ENCODE measurements at regions not wholly inside any gene's neighbourhood (a gene's known extent, or its start where the extent isn't known, plus 50 kb on each side); places are given as distances from the start of the nearest gene placed in this dataset.

DNA sequence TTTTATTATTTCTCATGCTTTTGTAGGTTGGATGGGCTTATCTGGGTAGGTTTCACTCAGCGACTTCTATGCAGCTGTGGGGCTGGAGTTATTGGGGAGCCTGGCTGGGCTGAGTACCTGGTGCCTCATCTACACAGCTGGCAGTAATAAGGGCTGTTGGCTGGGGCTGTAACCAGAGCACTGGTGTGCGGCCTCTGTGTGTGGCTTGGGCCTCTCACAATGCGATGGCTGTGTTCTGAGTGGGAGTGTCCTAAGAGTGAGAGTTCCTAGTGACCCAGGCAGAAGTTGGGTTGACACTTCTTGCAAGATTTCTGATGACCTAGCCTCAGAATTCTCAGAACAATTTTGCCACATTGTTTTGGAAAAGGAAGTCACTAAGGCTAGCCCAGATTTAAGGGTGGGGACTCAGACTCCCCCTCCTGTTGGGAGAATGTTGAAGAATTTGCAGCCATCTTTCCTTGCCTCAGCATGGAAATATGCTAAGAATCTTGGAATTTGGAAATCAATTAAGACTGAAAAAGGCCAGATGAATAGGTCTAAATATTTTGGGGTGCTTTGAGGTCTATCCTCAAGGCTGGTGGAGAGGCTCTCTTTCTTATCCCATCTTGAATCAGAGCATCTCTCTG, 158.8 kb downstream of the SCP2D1 start:
- ATAC-seq (replicated peaks in 1 of 4): no peak
- H3K27ac Mint-ChIP-seq: no peak overlapping the region
- CTCF ChIA-PET: no interaction called here
- peaks cover 0 to 2% (median 0%) of the 10 kb centered on the region in 3 donors for H3K9me3 Mint-ChIP-seq
- Histone ChIP-seq H3K36me3 (ENCODE audit: control insufficient read depth in 2 of 2, extremely low read depth in 1 of 2, insufficient read depth in 1 of 2, low read length in 1 of 2) (no peaks in the 10 kb centered on the region), H3K4me1 (ENCODE audit: control insufficient read depth in 1 of 2, extremely low read depth in 1 of 2, insufficient read depth in 2 of 2, low read length in 2 of 2) (no peaks in the 10 kb centered on the region), H3K9me3 (no peaks in the 10 kb centered on the region), H3K4me3 (ENCODE audit: control insufficient read depth in 1 of 2, extremely low read depth in 1 of 2, low read length in 1 of 2) (no peak overlapping the region), H3K27me3 (replicated peaks in 1 of 2; ENCODE audit: control insufficient read depth in 2 of 2, extremely low read depth in 1 of 2, insufficient read depth in 2 of 2, low read length in 1 of 2) (no peaks in the 10 kb centered on the region), H3K27ac (ENCODE audit: low read length) (no peak overlapping the region)
- DNase-seq: no peak
- H3K36me3 Mint-ChIP-seq: no peaks in the 10 kb centered on the region
- no peaks in the 10 kb centered on the region for H3K4me1 Mint-ChIP-seq
- POLR2A ChIA-PET: no interaction called here
- no peak overlapping the region for H3K4me3 Mint-ChIP-seq
- H3K27me3 Mint-ChIP-seq: peaks cover 0 to 2% of the 10 kb centered on the region in 2 donors
- WGBS (ENCODE audit: insufficient coverage): 90% methylated on average over 3 of the region's 3 CpGs

DNA sequence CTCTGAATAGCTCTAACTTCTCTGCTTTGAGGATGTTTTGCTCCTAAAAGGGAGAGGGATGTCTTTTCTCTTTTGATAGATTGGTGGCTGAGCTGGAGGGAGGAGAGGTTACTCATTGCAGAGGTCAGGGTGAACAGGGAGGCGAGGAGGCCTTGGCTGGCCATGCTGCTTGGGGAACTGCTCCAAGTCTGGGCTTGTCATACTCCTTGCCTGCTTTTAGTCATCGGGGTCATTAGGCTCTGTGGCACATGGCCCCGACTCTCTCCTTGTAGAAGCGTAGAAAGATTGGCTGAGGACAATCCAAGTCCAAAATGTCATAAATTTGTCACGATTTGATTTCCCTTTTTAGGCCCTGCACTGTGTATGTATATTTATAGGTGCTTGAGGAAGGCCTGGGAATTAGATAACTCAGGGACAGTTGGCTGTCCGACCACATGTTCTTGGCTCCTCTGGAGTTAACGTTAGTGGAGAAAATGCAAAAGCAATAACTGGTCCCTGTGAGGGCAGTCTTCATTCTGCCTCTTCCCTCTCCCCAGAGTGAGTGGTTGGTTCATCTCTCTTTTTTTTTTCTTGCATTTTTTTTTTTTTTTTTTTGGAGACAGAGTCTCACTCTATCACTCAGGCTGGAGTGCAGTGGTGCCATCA, 160.1 kb downstream of the SCP2D1 start:
- ChIA-PET POLR2A (no interaction called here), CTCF (no interaction called here)
- Histone ChIP-seq H3K9me3 (no peaks in the 10 kb centered on the region), H3K36me3 (ENCODE audit: control insufficient read depth in 2 of 2, extremely low read depth in 1 of 2, insufficient read depth in 1 of 2, low read length in 1 of 2) (no peaks in the 10 kb centered on the region), H3K4me3 (ENCODE audit: control insufficient read depth in 1 of 2, extremely low read depth in 1 of 2, low read length in 1 of 2) (no peak overlapping the region), H3K4me1 (ENCODE audit: control insufficient read depth in 1 of 2, extremely low read depth in 1 of 2, insufficient read depth in 2 of 2, low read length in 2 of 2) (no peaks in the 10 kb centered on the region), H3K27me3 (replicated peaks in 1 of 2; ENCODE audit: control insufficient read depth in 2 of 2, extremely low read depth in 1 of 2, insufficient read depth in 2 of 2, low read length in 1 of 2) (no peaks in the 10 kb centered on the region), H3K27ac (ENCODE audit: low read length) (no peak overlapping the region)
- no peaks in the 10 kb centered on the region for H3K36me3 Mint-ChIP-seq
- DNase-seq: no peak
- H3K4me3 Mint-ChIP-seq: no peak overlapping the region
- peaks cover 0 to 2% of the 10 kb centered on the region in 2 donors for H3K27me3 Mint-ChIP-seq
- WGBS (ENCODE audit: insufficient coverage): 52% methylated on average over 2 of the region's 7 CpGs
- no peaks in the 10 kb centered on the region for H3K4me1 Mint-ChIP-seq
- H3K9me3 Mint-ChIP-seq: no peaks in the 10 kb centered on the region
- ATAC-seq (replicated peaks in 1 of 4): no peak
- H3K27ac Mint-ChIP-seq: no peak overlapping the region

GRCh38 chr20:18974660-18975059, 161.1 kb downstream of the SCP2D1 start:
- no peaks in the 10 kb centered on the region for H3K9me3 Mint-ChIP-seq
- 40% methylated on average over 1 of the region's 1 CpG for WGBS (ENCODE audit: insufficient coverage)

DNA sequence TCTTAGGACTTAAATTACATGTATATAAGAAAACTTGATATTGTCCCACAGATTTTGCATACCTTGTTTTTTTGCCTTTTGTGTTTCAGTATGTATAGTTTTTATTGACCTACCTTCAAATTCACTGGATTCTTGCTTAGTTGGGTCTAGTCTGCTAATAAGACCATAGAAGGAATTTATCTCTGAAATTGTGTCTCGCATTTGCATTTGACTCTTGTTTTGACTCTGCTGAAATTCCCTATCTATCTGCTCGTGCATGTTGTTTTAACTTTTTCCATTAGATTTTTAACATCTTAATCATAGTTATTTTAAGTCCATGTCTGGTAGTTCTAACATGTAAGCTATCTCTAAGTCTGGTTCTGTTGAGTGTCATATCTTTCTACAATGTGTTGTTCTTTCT, 163.9 kb downstream of the SCP2D1 start:
- no peaks in the 10 kb centered on the region for H3K36me3 Mint-ChIP-seq
- H3K9me3 Mint-ChIP-seq: no peaks in the 10 kb centered on the region
- H3K27ac Mint-ChIP-seq: no peak overlapping the region
- ChIA-PET CTCF (no interaction called here), POLR2A (no interaction called here)
- DNase-seq: no peak
- H3K4me3 Mint-ChIP-seq: no peak overlapping the region
- no peaks in the 10 kb centered on the region for H3K36me3 ChIP-seq (ENCODE audit: control insufficient read depth in 2 of 2, extremely low read depth in 1 of 2, insufficient read depth in 1 of 2, low read length in 1 of 2)
- no peak overlapping the region for H3K27ac ChIP-seq (ENCODE audit: low read length)
- H3K4me3 ChIP-seq (ENCODE audit: control insufficient read depth in 1 of 2, extremely low read depth in 1 of 2, low read length in 1 of 2): no peak overlapping the region
- no peaks in the 10 kb centered on the region for H3K4me1 ChIP-seq (ENCODE audit: control insufficient read depth in 1 of 2, extremely low read depth in 1 of 2, insufficient read depth in 2 of 2, low read length in 2 of 2)
- no peaks in the 10 kb centered on the region for H3K9me3 ChIP-seq
- peaks cover 0 to 4% of the 10 kb centered on the region in 2 experiments for H3K27me3 ChIP-seq (replicated peaks in 1 of 2; ENCODE audit: control insufficient read depth in 2 of 2, extremely low read depth in 1 of 2, insufficient read depth in 2 of 2, low read length in 1 of 2)
- no CpG with 5 or more reads among the region's 2 CpGs for WGBS (ENCODE audit: insufficient coverage)
- no peak for ATAC-seq (replicated peaks in 1 of 4)
- H3K4me1 Mint-ChIP-seq: no peaks in the 10 kb centered on the region
- H3K27me3 Mint-ChIP-seq: peaks cover 7 to 10% of the 10 kb centered on the region in 2 donors

More at GRCh38 chr20:18974660-18975059, 161.1 kb downstream of the SCP2D1 start:
- H3K36me3 ChIP-seq (ENCODE audit: control insufficient read depth in 2 of 2, extremely low read depth in 1 of 2, insufficient read depth in 1 of 2, low read length in 1 of 2): no peaks in the 10 kb centered on the region
- ATAC-seq (replicated peaks in 1 of 4): no peak
- CTCF ChIA-PET: no interaction called here
- H3K27me3 Mint-ChIP-seq: peaks cover 2 to 4% of the 10 kb centered on the region in 2 donors
- H3K27me3 ChIP-seq (replicated peaks in 1 of 2; ENCODE audit: control insufficient read depth in 2 of 2, extremely low read depth in 1 of 2, insufficient read depth in 2 of 2, low read length in 1 of 2): no peaks in the 10 kb centered on the region
- H3K4me1 ChIP-seq (ENCODE audit: control insufficient read depth in 1 of 2, extremely low read depth in 1 of 2, insufficient read depth in 2 of 2, low read length in 2 of 2): no peaks in the 10 kb centered on the region
- no peak overlapping the region for H3K4me3 Mint-ChIP-seq
- H3K27ac ChIP-seq (ENCODE audit: low read length): no peak overlapping the region
- no peak overlapping the region for H3K4me3 ChIP-seq (ENCODE audit: control insufficient read depth in 1 of 2, extremely low read depth in 1 of 2, low read length in 1 of 2)
- H3K27ac Mint-ChIP-seq: no peak overlapping the region
- DNase-seq: no peak
- H3K4me1 Mint-ChIP-seq: no peaks in the 10 kb centered on the region
- H3K9me3 ChIP-seq: no peaks in the 10 kb centered on the region
- no peaks in the 10 kb centered on the region for H3K36me3 Mint-ChIP-seq
- POLR2A ChIA-PET: no interaction called here

GRCh38 chr20:18978311-18978710, 164.7 kb downstream of the SCP2D1 start:
- no peak overlapping the region for H3K27ac Mint-ChIP-seq
- peaks cover 8 to 10% of the 10 kb centered on the region in 2 donors for H3K27me3 Mint-ChIP-seq
- Histone ChIP-seq H3K4me3 (ENCODE audit: control insufficient read depth in 1 of 2, extremely low read depth in 1 of 2, low read length in 1 of 2) (no peak overlapping the region), H3K36me3 (ENCODE audit: control insufficient read depth in 2 of 2, extremely low read depth in 1 of 2, insufficient read depth in 1 of 2, low read length in 1 of 2) (no peaks in the 10 kb centered on the region), H3K4me1 (ENCODE audit: control insufficient read depth in 1 of 2, extremely low read depth in 1 of 2, insufficient read depth in 2 of 2, low read length in 2 of 2) (no peaks in the 10 kb centered on the region), H3K27ac (ENCODE audit: low read length) (no peak overlapping the region), H3K27me3 (replicated peaks in 1 of 2; ENCODE audit: control insufficient read depth in 2 of 2, extremely low read depth in 1 of 2, insufficient read depth in 2 of 2, low read length in 1 of 2) (peaks cover 0 to 4% of the 10 kb centered on the region in 2 experiments), H3K9me3 (no peaks in the 10 kb centered on the region)
- POLR2A ChIA-PET: no interaction called here
- H3K9me3 Mint-ChIP-seq: no peaks in the 10 kb centered on the region
- 33% methylated on average over 2 of the region's 2 CpGs for WGBS (ENCODE audit: insufficient coverage)
- H3K36me3 Mint-ChIP-seq: no peaks in the 10 kb centered on the region
- no peaks in the 10 kb centered on the region for H3K4me1 Mint-ChIP-seq
- DNase-seq: no peak
- CTCF ChIA-PET: no interaction called here
- H3K4me3 Mint-ChIP-seq: no peak overlapping the region
- ATAC-seq (replicated peaks in 1 of 4): no peak

DNA sequence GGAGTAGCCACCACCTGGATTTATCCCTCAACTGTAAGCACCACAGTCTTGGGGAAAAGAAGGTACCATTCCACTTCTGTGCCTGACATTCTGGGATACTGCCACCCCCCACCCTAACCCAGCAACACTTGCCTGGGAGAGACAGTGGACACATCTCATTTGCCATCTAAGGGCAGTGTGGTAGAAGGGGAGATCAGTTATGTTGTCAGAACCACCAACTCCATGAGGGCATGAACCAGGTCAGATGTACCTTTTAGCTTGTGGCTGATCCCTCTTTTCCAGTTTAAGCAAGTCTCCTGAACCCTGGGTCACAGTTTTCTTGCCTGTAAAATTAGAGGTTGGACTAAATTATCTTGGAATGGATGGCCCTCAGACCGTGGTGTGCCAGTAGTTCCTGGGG, 165.5 kb downstream of the SCP2D1 start:
- ChIA-PET POLR2A (no interaction called here), CTCF (interaction anchor here in 1 of 2 donors (0.5 kb wide), 1 partner anchor 275 kb away, joined by 6 read pairs; no protein-coding TSS in a partner anchor)
- H3K27me3 ChIP-seq (replicated peaks in 1 of 2; ENCODE audit: control insufficient read depth in 2 of 2, extremely low read depth in 1 of 2, insufficient read depth in 2 of 2, low read length in 1 of 2): peaks cover 0 to 4% of the 10 kb centered on the region in 2 experiments
- H3K4me1 ChIP-seq (ENCODE audit: control insufficient read depth in 1 of 2, extremely low read depth in 1 of 2, insufficient read depth in 2 of 2, low read length in 2 of 2): no peaks in the 10 kb centered on the region
- no peak for DNase-seq
- no peaks in the 10 kb centered on the region for H3K36me3 ChIP-seq (ENCODE audit: control insufficient read depth in 2 of 2, extremely low read depth in 1 of 2, insufficient read depth in 1 of 2, low read length in 1 of 2)
- H3K27me3 Mint-ChIP-seq: peaks cover 10% of the 10 kb centered on the region in 2 donors
- H3K4me3 ChIP-seq (ENCODE audit: control insufficient read depth in 1 of 2, extremely low read depth in 1 of 2, low read length in 1 of 2): no peak overlapping the region
- H3K27ac ChIP-seq (ENCODE audit: low read length): no peak overlapping the region
- H3K9me3 ChIP-seq: no peaks in the 10 kb centered on the region
- H3K4me1 Mint-ChIP-seq: no peaks in the 10 kb centered on the region
- WGBS (ENCODE audit: insufficient coverage): no CpG with 5 or more reads among the region's 1 CpG
- no peak overlapping the region for H3K4me3 Mint-ChIP-seq
- no peak for ATAC-seq (replicated peaks in 1 of 4)
- no peak overlapping the region for H3K27ac Mint-ChIP-seq
- H3K36me3 Mint-ChIP-seq: no peaks in the 10 kb centered on the region
- no peaks in the 10 kb centered on the region for H3K9me3 Mint-ChIP-seq

Data from T-cell (primary cell).